ENCODE measurements at regions not wholly inside any gene's neighbourhood (a gene's known extent, or its start where the extent isn't known, plus 50 kb on each side); places are given as distances from the start of the nearest gene placed in this dataset.

- DNase-seq (ENCODE audit: low read depth, low spot score): no peak
- no peaks in the 10 kb centered on the region for H3K4me1 ChIP-seq (ENCODE audit: control insufficient read depth, insufficient read depth, low read length)
- no peaks in the 10 kb centered on the region for H3K27me3 ChIP-seq (replicated peaks in 1 of 2; ENCODE audit: control insufficient read depth in 2 of 2, insufficient read depth in 2 of 2, low read length in 1 of 2)
- no peak overlapping the region for H3K9ac ChIP-seq (ENCODE audit: control insufficient read depth, insufficient read depth, low read length)
- TF ChIP-seq TCF12 (IDR thresholded peaks at IDR 0.05; ENCODE audit: low read depth, low read length): no peak
- no peak for TF ChIP-seq RB1 (IDR thresholded peaks at IDR 0.05; ENCODE audit: borderline replicate concordance)
- TF ChIP-seq ZBTB11 (CRISPR knock-in tag; IDR thresholded peaks at IDR 0.05): no peak
- TF ChIP-seq YY1 (IDR thresholded peaks at IDR 0.05; ENCODE audit: low read depth, low read length): no peak
- TF ChIP-seq CREM (IDR thresholded peaks at IDR 0.05; ENCODE audit: low read depth): no peak
- TF ChIP-seq EED (IDR thresholded peaks at IDR 0.05; ENCODE audit: low read depth): no peak
- no peak for TF ChIP-seq FOS (IDR thresholded peaks at IDR 0.05; ENCODE audit: borderline replicate concordance, extremely low read depth, insufficient read length)
- TF ChIP-seq MLLT1 (IDR thresholded peaks at IDR 0.05): no peak
- 24% methylated on average over 3 of the region's 3 CpGs for WGBS (ENCODE audit: insufficient coverage, insufficient replicate concordance, low lambda C conversion rate, missing lambda C conversion rate)
- BruUV-seq (replicated peaks): no TSS peak
- no peak overlapping the region for H3K27ac ChIP-seq (ENCODE audit: control insufficient read depth, insufficient read depth)
- no peaks in the 10 kb centered on the region for H3K79me2 ChIP-seq (ENCODE audit: control insufficient read depth, insufficient read depth, low read length)
- no peak for ATAC-seq
- intact Hi-C loops (cut with micrococcal nuclease; ENCODE audit: unreplicated experiment): no loop called here
- no peaks in the 10 kb centered on the region for H3K9me3 ChIP-seq (replicated peaks; ENCODE audit: control insufficient read depth, insufficient read depth, low read length)
- ChIA-PET RAD21 (ENCODE audit: unreplicated experiment) (no interaction called here), SMC1A (ENCODE audit: uncharacterized antibody, unreplicated experiment) (interaction anchor here (1.2 kb wide), 1 partner anchor 17 kb away, joined by 3 read pairs; no protein-coding TSS in a partner anchor), CTCF (no interaction called here), POLR2A (no interaction called here)
- no peak overlapping the region for H3K4me3 ChIP-seq
- no peak for FAIRE-seq
- H3K4me2 ChIP-seq (ENCODE audit: control insufficient read depth, insufficient read depth): no peak overlapping the region
- no peaks in the 10 kb centered on the region for H4K20me1 ChIP-seq (ENCODE audit: control insufficient read depth, insufficient read depth)
- H3K36me3 ChIP-seq (ENCODE audit: control insufficient read depth in 2 of 2, insufficient read depth in 2 of 2, low read length in 1 of 2): no peaks in the 10 kb centered on the region
- in situ Hi-C loops (cut with MboI): no loop called here
- H2AFZ ChIP-seq (ENCODE audit: control insufficient read depth, low read depth, low read length): no peak overlapping the region
These were observed 867.1 kb downstream of the GATA3 start for GRCh38 chr10:8921568-8921967.
